ENCODE measurements at regions not wholly inside any gene's neighbourhood (a gene's known extent, or its start where the extent isn't known, plus 50 kb on each side); places are given as distances from the start of the nearest gene placed in this dataset.

DNA sequence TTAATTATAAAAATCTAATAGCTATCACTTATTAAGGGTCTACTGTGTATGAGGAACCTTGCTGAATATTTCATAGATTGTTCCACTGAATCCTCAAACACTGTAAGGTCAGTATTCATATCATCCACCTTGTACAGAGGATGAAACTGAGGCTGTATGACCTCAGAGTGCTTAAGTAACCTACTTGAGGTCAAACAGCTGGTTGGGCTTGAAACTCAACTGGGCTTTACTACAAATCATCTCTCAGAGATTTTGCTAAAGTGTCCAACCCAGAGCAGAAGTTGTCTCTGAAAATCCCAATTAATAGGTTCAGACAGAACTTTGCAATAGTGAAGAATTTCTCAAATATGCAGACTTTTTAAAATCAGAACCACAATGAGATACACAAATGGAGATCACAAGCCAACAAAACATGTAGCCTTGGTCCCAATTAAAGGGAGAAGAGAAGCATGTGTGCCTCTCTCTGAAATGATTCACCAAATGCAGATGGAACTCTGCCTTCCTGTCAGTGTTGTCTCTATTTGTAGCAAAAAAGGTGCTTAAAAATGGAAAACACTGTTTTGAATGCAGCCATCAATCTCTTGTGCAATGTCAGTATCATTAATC lies 131.4 kb downstream of the FAM114A2 start:
- TF ChIP-seq CTCF (IDR thresholded peaks at IDR 0.05 in 4 of 5, conservative IDR thresholded peaks at IDR 0.05 in 1 of 5) (no peak), POLR2A (IDR thresholded peaks at IDR 0.05) (no peak)
